ENCODE measurements at regions not wholly inside any gene's neighbourhood (a gene's known extent, or its start where the extent isn't known, plus 50 kb on each side); places are given as distances from the start of the nearest gene placed in this dataset.

GRCh38 chr6:165056292-165056691 is 253.1 kb downstream of the C6orf118 start:
- no peak for TF ChIP-seq ZBTB7A (IDR thresholded peaks at IDR 0.05; ENCODE audit: low read depth)

- TF ChIP-seq RAD21 (IDR thresholded peaks at IDR 0.05; ENCODE audit: low read depth) (peak; percentile 14; the same call in 1 of the 2 replicates), USF1 (IDR thresholded peaks at IDR 0.05) (no peak), NFIC (IDR thresholded peaks at IDR 0.05) (no peak), CREB1 (IDR thresholded peaks at IDR 0.05; ENCODE audit: low read depth) (no peak), CEBPB (IDR thresholded peaks at IDR 0.05) (no peak)
Measured at GRCh38 chr6:165055231-165055630, 254.2 kb downstream of the C6orf118 start.

DNA sequence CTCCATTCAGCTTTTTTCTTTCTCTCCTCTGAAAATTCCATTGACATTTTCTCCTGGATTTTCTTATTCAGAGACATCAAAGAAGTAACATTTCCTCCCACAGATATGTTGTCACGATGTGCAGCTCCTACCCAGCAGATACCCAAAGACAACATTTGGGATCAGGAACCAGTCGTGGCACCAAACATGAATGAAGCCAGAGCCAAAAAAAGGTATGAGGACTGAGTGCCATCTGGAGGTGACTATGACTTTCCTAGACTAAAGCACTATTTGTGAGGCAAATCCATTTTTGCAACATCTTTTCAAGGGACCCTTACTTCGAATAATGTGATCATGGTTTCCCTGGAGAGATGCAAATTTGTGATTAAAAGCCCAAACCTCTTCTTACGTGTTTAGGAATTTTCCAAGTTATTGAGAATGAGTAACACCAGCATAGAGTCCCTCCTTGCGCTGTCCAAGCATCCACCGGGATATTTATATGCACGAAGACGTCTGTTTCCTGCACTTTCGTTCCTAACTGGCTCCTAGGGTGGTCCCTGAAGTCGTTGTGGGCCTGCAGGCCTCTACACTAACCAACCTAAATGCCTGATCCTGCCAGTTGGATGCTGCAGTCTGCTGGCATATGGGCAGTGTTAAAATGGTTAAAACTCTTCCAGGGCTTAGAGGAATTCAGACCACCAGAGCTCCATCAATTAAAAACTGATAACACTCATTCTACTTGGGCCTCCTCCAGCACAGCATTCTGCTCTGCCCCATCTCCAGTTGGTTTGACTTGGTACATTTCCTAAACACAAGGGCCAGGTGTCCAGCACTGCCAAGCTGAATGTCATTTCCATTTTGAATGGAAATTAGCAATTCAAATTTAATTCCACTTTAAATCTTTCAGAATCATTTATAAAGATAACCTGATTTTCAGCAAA is 256.6 kb downstream of the C6orf118 start:
- TF ChIP-seq ZBTB7A (IDR thresholded peaks at IDR 0.05; ENCODE audit: low read depth) (no peak), REST (IDR thresholded peaks at IDR 0.05; ENCODE audit: low read depth) (no peak), TAF1 (IDR thresholded peaks at IDR 0.05; ENCODE audit: low read depth) (no peak), RAD21 (IDR thresholded peaks at IDR 0.05; ENCODE audit: low read depth) (no peak), TCF12 (IDR thresholded peaks at IDR 0.05; ENCODE audit: low read depth) (no peak)

DNA sequence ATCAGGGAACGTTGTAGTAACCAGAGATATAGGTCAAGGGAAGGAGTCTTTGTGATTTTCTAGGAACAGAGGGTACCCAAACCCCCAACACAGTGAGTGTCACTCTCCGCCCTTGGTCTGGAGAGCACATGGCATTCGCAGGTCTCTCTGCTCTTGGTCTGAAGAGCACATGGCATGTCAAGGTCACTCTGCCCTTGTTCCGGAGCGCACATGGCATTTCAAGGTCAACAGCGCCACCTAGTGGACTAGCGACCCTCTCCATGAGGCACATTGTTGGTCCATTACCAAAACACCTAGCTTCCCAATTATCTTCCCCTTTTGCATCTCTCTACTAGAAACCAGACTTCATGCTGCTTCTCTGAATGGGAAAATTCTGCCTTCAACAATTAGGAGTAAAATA is 260.0 kb downstream of the C6orf118 start:
- TF ChIP-seq YY1 (IDR thresholded peaks at IDR 0.05; ENCODE audit: low read depth): no peak
- no peak for TF ChIP-seq EGR1 (IDR thresholded peaks at IDR 0.05)
- TF ChIP-seq EP300 (IDR thresholded peaks at IDR 0.05; ENCODE audit: borderline replicate concordance): no peak
- TF ChIP-seq CEBPB (IDR thresholded peaks at IDR 0.05): no peak
- peak; percentile 91 for TF ChIP-seq MAX (IDR thresholded peaks at IDR 0.05)
- no peak for TF ChIP-seq NFIC (IDR thresholded peaks at IDR 0.05)
- TF ChIP-seq ZBTB7A (IDR thresholded peaks at IDR 0.05; ENCODE audit: low read depth): no peak
- peak; percentile 89 for TF ChIP-seq RAD21 (IDR thresholded peaks at IDR 0.05; ENCODE audit: low read depth)

DNA sequence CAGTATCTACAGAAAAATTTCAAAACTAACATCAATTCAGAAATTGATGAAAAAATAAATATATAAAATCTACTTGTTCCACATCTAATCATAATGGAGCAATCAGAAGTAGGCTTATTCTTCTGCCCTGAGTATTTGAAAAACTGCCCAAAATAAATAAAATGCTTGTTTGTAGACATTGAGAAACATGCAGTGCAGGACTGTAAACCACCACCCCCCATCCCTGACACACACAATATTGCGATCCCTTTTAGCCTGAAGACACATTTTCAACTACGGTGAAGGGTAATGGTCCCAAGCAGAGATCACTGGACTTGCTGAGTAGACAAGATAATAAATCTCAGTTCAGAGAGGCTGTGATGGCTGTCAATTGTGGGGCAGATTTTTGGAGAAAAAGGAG is 261.5 kb downstream of the C6orf118 start:
- TF ChIP-seq USF1 (IDR thresholded peaks at IDR 0.05) (no peak), NFIC (IDR thresholded peaks at IDR 0.05) (no peak), TAF1 (IDR thresholded peaks at IDR 0.05; ENCODE audit: low read depth) (no peak), RAD21 (IDR thresholded peaks at IDR 0.05; ENCODE audit: low read depth) (no peak), ZBTB7A (IDR thresholded peaks at IDR 0.05; ENCODE audit: low read depth) (no peak), TEAD4 (IDR thresholded peaks at IDR 0.05) (no peak), CEBPB (IDR thresholded peaks at IDR 0.05) (no peak), REST (IDR thresholded peaks at IDR 0.05; ENCODE audit: low read depth) (no peak), FOXM1 (IDR thresholded peaks at IDR 0.05; ENCODE audit: borderline replicate concordance, low read depth) (no peak), YY1 (IDR thresholded peaks at IDR 0.05; ENCODE audit: low read depth) (no peak), EP300 (IDR thresholded peaks at IDR 0.05; ENCODE audit: borderline replicate concordance) (no peak), TCF12 (IDR thresholded peaks at IDR 0.05; ENCODE audit: low read depth) (no peak), MAX (IDR thresholded peaks at IDR 0.05) (no peak)

DNA sequence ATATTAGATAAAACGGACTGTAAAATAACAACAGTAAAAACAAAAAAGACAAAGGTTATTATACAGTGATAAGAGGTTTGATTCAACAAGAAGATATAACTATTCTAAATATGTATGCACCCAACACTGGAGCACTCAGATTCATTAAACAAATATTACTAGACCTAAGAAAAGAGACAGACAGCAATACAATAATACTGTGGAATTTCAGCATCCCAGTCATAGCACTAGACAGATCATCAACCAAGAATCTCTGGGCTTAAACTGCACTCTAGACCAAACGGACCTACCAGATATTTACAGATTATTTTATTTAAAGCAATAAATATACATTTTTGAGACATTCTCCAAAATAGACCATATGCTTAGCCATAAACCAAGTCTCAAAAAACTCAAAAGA is 263.8 kb downstream of the C6orf118 start:
- no peak for TF ChIP-seq REST (IDR thresholded peaks at IDR 0.05; ENCODE audit: low read depth)
- no peak for TF ChIP-seq USF1 (IDR thresholded peaks at IDR 0.05)
- TF ChIP-seq EP300 (IDR thresholded peaks at IDR 0.05; ENCODE audit: borderline replicate concordance): no peak
- no peak for TF ChIP-seq TEAD4 (IDR thresholded peaks at IDR 0.05)
- no peak for TF ChIP-seq FOXM1 (IDR thresholded peaks at IDR 0.05; ENCODE audit: borderline replicate concordance, low read depth)
- no peak for TF ChIP-seq ZBTB7A (IDR thresholded peaks at IDR 0.05; ENCODE audit: low read depth)
- no peak for TF ChIP-seq TCF12 (IDR thresholded peaks at IDR 0.05; ENCODE audit: low read depth)
- TF ChIP-seq CREB1 (IDR thresholded peaks at IDR 0.05; ENCODE audit: low read depth): no peak
- TF ChIP-seq CEBPB (IDR thresholded peaks at IDR 0.05): no peak
- TF ChIP-seq YY1 (IDR thresholded peaks at IDR 0.05; ENCODE audit: low read depth): no peak
- no peak for TF ChIP-seq EGR1 (IDR thresholded peaks at IDR 0.05)
- no peak for TF ChIP-seq TAF1 (IDR thresholded peaks at IDR 0.05; ENCODE audit: low read depth)
- no peak for TF ChIP-seq RAD21 (IDR thresholded peaks at IDR 0.05; ENCODE audit: low read depth)
- no peak for TF ChIP-seq NFIC (IDR thresholded peaks at IDR 0.05)
- no peak for TF ChIP-seq MAX (IDR thresholded peaks at IDR 0.05)
